ENCODE measurements at regions not wholly inside any gene's neighbourhood (a gene's known extent, or its start where the extent isn't known, plus 50 kb on each side); places are given as distances from the start of the nearest gene placed in this dataset.
"Not testable (repeated sequence)": the region's sequence is repeated elsewhere in the genome, so short reads cannot be mapped to it uniquely, and the experiment has no call there.

DNA sequence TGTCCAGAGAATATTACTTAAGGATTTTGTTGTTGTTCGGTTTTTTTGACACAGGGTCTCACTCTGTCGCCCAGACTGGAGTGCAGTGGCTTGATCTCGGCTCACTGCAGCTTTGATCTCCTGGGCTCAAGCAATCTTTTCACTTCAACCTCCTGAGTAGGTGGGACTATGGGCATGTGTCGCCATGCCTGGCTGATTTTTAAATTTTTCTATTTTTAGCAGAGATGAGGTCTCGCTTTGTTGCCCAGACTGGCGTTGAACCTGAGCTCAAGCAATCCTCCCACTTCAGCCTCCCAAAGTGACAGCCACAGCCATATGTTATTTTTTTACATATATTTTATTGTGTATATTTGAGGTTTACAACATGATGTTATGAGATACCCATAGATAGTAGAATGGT lies 86.8 kb upstream of the UMPS start:
- TF ChIP-seq, protein P1, sequence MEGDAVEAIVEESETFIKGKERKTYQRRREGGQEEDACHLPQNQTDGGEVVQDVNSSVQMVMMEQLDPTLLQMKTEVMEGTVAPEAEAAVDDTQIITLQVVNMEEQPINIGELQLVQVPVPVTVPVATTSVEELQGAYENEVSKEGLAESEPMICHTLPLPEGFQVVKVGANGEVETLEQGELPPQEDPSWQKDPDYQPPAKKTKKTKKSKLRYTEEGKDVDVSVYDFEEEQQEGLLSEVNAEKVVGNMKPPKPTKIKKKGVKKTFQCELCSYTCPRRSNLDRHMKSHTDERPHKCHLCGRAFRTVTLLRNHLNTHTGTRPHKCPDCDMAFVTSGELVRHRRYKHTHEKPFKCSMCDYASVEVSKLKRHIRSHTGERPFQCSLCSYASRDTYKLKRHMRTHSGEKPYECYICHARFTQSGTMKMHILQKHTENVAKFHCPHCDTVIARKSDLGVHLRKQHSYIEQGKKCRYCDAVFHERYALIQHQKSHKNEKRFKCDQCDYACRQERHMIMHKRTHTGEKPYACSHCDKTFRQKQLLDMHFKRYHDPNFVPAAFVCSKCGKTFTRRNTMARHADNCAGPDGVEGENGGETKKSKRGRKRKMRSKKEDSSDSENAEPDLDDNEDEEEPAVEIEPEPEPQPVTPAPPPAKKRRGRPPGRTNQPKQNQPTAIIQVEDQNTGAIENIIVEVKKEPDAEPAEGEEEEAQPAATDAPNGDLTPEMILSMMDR (IDR thresholded peaks at IDR 0.05) = no peak
- TF ChIP-seq POLR2A (IDR thresholded peaks at IDR 0.05) = no peak
- no peaks in the 10 kb centered on the region for H3K36me3 ChIP-seq
- H3K4me3 ChIP-seq = no peak overlapping the region
- no peaks in the 10 kb centered on the region for H3K9me3 ChIP-seq
- H3K27ac ChIP-seq = no peak overlapping the region
- DNase-seq = no peak
- peaks cover 0 to 18% (median 3%) of the 10 kb centered on the region in 4 donors for H3K4me1 ChIP-seq
- H3K27me3 ChIP-seq = no peaks in the 10 kb centered on the region

DNA sequence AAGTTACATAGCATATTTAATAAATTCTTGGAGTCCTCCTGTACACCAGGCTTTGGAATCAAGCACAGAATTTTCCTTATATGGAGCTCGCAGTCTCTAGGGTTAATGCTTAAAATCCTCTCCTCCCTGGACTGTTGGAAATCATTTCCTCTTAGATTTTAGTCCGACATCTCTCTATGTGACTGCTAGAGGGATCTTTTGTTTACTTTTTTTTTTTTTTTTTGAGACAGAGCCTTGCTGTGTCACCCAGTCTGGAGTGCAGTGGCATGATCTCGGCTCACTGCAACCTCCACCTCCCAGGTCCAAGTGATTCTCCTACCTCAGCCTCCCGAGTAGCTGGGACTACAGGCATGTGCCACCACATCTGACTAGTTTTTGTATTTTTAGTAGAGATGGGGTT lies 84.1 kb upstream of the UMPS start:
- not testable (repeated sequence) for H3K9me3 ChIP-seq, H3K36me3 ChIP-seq, H3K4me3 ChIP-seq, DNase-seq, H3K27me3 ChIP-seq, H3K4me1 ChIP-seq, H3K27ac ChIP-seq

DNA sequence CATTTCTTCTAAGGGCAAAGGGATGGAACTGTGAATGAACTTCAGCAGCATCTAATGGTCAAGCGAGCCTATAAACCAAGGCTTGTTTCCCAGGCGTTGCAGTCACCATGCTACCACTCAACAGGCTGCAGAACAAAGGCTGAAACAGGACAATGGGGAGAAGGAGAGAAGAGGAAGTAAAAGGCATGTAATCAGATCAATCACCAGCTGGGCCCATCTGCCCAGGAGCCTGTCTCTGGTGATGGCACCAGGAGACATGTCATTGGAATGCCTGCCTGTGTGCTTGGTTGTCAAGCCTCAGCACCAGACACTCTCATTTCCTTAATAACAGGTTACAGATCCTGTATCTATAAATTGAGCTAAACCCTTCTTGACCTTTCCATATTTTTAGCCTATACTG lies 81.7 kb upstream of the UMPS start:
- H3K36me3 ChIP-seq = peaks cover 0 to 17% (median 0%) of the 10 kb centered on the region in 3 donors
- no peak overlapping the region for H3K4me3 ChIP-seq
- DNase-seq = no peak
- no peaks in the 10 kb centered on the region for H3K4me1 ChIP-seq
- no peaks in the 10 kb centered on the region for H3K27me3 ChIP-seq
- TF ChIP-seq, protein P1 (IDR thresholded peaks at IDR 0.05) = no peak
- TF ChIP-seq POLR2A (IDR thresholded peaks at IDR 0.05) = no peak
- H3K27ac ChIP-seq = no peak overlapping the region
- H3K9me3 ChIP-seq = no peaks in the 10 kb centered on the region

DNA sequence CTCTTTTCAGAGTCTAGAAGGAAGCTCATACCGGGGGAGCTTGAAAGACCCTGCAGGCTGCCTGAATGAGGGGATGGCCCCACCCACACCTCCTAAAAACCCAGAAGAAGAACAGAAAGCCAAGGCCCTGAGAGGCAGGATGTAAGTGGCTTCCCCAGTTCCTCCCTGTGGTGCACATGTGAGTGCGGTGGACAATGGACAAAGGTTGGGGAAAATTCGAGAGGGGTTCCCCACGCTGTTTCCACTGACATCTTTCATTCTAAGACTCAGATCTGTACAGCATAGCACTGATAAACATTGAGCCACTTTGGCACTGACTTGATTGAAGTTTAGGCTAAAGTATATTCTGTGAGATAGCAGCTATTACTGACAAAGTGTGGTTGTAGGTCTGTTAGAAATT lies 79.5 kb upstream of the UMPS start:
- H3K36me3 ChIP-seq = peaks cover 0 to 17% (median 0%) of the 10 kb centered on the region in 3 donors
- peaks cover 0 to 5% (median 0%) of the 10 kb centered on the region in 4 donors for H3K4me1 ChIP-seq
- H3K9me3 ChIP-seq = no peaks in the 10 kb centered on the region
- DNase-seq = no peak
- no peak overlapping the region for H3K4me3 ChIP-seq
- no peak for TF ChIP-seq POLR2A (IDR thresholded peaks at IDR 0.05)
- TF ChIP-seq, protein P1 (IDR thresholded peaks at IDR 0.05) = no peak
- no peak overlapping the region for H3K27ac ChIP-seq
- H3K27me3 ChIP-seq = no peaks in the 10 kb centered on the region

DNA sequence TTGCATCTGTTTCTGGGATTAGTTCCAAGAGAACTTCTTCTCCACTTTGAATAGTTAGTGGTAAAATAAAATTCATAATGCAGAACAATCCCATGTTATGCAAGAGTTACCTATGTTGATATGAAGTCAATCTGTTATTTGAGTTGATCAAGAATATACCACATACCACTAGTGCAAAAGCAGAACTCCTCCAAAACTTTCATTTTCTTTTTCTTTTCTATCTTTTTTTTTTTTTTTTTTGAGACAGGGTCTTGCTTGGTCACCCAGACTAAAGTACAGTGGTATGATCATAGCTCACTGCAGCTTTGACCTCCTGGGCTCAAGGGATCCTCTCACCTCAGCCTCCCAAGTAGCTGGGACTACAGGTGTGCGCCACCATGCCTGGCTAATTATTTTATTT lies 78.8 kb upstream of the UMPS start:
- H3K9me3 ChIP-seq, DNase-seq, H3K27ac ChIP-seq, H3K4me3 ChIP-seq, H3K27me3 ChIP-seq, H3K4me1 ChIP-seq: not testable (repeated sequence)
- peaks cover 0 to 22% (median 0%) of the 10 kb centered on the region in 3 donors for H3K36me3 ChIP-seq

DNA sequence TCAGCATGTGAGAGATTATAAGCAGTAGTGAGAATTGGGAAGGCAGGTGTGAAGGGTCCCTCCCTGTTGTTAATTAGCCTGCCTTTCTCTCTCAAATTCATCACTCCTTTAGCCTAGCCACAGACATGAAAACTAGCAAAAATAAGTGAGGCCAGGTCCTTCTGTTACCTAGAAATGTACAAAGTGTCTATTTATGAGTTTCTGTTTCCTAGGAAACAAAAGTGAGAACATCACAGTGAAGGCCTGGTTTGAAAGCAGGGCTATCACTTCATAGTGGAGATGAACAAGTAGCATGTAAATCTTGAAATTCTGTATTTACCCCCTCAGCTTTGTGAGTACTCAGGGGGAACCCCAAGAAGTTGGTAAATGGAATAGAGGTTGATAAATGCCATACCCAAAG lies 78.2 kb upstream of the UMPS start:
- DNase-seq = no peak
- TF ChIP-seq POLR2A (IDR thresholded peaks at IDR 0.05) = no peak
- TF ChIP-seq, protein P1 (IDR thresholded peaks at IDR 0.05) = no peak
- Histone ChIP-seq H3K27ac (no peak overlapping the region), H3K27me3 (no peaks in the 10 kb centered on the region), H3K4me3 (no peak overlapping the region), H3K9me3 (no peaks in the 10 kb centered on the region), H3K36me3 (peaks cover 0 to 28% (median 0%) of the 10 kb centered on the region in 3 donors), H3K4me1 (peaks cover 0 to 5% (median 0%) of the 10 kb centered on the region in 4 donors)

DNA sequence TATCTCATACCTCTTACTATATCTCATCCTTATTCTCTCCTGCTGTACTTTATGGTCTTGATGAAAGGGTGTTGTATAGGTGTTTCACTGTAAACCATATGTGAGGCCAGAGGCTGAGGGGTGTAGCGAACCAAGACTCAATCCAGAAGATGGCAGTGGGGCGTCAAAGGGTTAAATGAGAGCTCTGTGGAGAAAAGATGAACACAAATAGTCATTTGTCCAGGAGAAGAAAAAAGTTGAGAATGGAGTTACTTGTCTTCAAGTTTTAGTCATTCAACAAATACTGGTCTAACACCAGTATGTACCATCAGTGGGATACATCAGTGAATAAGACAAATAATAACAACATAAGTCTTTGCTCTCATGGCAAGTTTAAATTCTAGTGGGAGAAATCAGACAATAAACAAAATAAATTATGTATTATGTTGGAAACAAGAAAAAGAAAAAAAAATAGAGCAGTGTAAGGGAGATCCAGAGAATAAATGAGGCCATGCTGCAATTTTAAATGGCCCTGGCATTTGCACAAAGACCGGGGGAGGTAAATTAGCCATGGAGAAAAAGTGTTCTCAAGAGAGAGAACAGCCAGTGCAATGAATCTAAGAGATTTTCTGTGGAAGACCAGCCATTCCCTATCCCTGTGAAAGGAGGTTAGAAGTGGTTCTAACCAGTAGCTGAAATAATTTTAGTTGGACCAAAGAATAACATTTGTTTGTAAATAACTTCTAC lies 77.0 kb upstream of the UMPS start:
- H3K36me3 ChIP-seq = peaks cover 0 to 40% (median 0%) of the 10 kb centered on the region in 3 donors
- no peak overlapping the region for H3K4me3 ChIP-seq
- H3K9me3 ChIP-seq = no peaks in the 10 kb centered on the region
- no peak for DNase-seq
- H3K4me1 ChIP-seq = peaks cover 0 to 5% (median 0%) of the 10 kb centered on the region in 4 donors
- no peak for TF ChIP-seq POLR2A (IDR thresholded peaks at IDR 0.05)
- TF ChIP-seq, protein P1 (IDR thresholded peaks at IDR 0.05) = no peak
- no peak overlapping the region for H3K27ac ChIP-seq
- H3K27me3 ChIP-seq = no peaks in the 10 kb centered on the region

Data from Peyer's patch (tissue), 4 donors.